Activated T-cell treated with anti-CD3 and anti-CD28 coated beads for 1 hour (primary cell): ENCODE measurements at regions not wholly inside any gene's neighbourhood (a gene's known extent, or its start where the extent isn't known, plus 50 kb on each side); places are given as distances from the start of the nearest gene placed in this dataset.

Source experiments
- DNase-seq: peaks from one replicate; pipeline ENCODE4 v3.0.0-alpha.2; 2020; ENCODE audit warnings: low read depth

DNA sequence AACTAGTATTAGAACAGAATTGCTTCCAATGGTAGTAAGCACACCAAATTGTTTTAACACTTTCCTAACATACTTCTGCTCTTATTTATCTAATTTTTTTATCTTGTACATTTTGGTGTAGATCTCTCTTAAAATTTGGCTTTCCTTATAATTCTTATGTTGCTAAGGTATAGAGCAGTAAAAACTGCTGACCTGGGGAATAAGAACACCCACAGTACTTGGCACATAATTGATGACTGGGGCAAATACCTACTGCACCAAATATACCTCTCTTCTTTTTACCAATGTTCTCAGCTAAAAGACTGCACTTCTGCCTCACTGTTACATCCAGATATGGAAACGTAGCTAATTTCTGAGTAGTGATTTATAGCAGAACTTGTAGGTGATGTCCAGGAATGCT, 642.2 kb downstream of the LIG4 start:
- DNase-seq = no peak

DNA sequence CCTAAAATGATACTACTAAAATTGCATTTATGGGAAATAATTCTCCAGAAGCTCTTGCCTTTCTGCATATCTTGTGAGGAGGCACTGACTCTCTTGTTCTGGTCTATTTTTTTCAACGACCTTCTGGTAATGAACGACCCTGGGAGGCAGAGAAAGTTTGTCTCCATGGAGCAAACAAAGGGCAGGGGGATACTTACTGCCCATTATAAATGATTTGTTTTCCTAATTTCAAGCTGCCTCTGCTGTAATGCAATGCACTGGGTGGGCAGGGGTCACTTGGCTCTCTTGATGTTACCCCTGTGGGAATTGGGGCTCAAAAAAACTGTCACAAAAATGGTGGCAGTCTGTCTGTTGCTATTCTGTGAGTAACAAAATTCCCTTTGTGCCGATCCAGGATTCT, 643.2 kb downstream of the LIG4 start:
- no peak for DNase-seq

DNA sequence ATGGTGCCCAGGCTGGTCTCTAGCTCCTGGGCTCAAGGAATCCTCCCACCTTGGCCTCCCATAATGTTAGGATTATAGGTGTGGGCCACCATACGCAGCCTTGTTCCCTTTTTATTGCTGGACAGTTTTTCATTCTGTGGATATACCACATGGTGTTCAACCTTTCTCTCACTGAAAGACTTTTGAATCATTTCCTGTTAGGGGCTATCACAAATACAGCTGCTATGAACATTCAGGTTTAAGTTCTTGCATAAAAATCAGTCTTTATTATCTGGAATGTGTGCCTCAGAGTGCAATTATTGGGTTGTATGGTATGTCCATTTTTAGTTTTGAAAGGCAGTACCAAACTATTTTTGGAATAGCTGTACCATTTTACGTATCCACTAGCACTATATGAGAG, 647.2 kb downstream of the LIG4 start:
- no peak for DNase-seq

DNA sequence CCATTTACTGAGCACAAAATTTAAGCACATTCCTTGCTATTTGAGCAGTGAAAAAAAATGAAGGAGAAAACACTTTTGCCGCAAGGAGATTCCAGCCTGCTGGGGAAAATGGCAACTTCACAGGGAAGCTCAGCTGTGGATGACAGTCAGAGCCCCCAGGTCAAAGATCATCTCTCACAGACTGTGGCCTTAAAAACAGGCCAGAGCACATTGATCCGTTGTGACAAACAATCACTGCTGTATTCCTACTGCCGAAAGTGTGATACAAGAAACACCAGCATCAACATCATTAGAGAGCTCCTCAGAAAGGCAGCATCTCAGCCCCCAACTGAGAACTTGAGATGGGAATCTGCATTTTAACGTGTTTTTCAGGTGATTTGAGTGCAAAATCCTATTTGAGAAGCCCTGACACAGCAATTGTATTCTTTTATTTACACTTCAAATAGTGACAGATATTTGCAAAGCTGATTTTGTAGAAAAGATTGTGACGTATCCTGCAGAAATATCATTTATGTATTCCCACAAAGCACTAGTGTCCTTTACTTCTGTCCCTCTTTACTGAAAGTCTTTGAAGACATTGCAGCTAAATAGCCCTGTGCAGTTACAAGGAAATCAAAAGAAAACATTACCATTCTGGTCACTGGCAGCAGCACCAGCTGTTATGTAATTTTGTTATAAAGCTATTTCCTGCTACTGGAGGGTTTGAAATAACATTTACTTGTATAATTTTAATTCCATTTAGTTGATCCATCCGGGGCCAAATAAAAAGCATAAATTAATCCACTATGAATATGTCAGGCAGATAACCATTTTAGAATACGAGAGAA, 652.0 kb downstream of the LIG4 start:
- DNase-seq = no peak

DNA sequence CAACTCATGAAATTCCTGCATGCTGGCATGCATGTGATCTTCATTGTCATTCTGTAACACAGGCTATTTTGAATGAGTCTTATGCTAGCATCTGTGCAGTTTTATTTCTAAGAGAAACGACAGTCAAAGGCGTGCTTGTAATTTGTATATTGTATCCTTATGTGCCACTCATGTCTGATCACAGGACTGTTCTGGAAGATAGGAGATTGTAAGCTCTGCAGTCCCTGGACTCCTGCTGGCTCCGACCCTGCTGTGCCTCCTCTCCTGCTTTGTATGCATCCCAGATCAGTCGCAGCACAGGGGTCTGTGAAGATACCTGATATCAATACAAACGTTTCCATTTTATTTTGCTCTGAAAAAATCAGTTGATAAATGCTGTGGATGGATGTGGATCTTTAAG, 653.1 kb downstream of the LIG4 start:
- no peak for DNase-seq

DNA sequence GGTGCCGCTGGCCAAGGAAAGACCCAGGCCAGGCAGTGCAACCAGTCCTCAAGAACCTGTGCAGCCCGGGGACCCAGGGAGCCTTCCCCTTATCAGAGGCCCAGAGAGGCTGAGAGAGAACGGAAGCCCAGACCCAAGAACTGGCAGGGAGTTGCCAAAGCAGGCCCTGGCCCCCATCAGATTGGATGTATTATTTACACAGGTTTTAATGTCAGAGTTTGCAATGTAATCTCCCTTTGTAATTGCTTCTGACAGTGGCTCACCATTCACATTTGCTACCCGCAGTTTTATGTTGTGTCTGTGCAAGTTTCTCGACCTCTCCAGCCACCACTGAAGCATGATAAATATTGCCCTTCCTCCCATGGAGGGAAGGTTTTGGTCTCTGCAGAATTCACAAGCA, 660.9 kb downstream of the LIG4 start:
- no peak for DNase-seq

DNA sequence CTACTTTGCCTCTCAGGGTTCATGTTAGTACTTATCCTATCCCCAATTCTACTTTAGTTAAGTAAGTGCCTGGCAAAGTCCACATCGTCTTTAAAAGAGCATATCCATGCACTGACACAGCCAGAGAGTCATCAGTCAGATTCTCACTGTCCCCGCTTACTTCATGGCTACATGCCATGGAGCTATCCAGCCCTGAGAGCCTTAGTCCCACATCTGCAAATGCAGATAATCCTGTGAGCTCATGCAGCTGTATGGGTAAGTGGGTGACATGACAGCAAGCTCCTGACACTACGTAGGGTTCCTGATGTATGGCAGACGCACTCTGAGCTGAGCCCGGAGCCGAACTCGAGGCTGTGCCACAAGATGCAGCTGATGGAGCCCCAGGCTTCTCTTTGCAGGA, 661.5 kb downstream of the LIG4 start:
- DNase-seq = no peak

DNA sequence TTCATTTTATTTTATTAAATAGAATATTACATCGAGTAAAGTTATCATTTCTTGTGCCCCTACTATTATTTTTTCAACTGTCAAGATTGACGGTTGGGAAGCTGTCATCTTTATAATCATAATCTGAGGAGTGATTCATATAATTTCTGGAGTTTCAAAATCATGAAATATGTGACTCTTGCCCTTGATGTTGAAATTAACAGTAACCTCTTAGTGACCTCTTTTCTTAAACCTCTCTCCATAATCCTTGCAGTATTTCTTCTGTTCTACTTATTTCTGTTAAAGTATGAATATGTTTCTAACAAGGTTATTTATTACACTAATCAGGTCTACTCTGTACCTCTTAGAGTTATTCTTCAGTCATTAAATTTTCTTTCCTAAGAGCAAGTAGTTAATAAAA, 663.8 kb downstream of the LIG4 start:
- DNase-seq = no peak

DNA sequence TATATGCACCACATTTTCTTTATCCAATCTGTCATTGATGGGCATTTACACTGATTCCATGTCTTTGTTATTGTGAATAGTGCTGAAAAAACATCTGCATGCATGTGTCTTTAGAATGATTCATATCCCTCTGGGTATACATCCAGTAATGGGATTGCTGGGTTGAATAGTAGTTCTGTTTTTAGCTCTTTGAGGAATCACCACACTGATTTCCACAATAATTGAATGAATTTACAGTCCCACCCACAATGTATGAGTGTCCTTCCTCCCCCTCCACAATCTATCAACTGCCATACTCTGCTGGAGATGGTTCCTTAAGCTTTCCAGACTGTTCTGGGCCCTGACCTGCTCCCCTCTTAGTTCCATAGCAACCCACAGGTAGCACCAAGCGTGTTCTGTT, 667.0 kb downstream of the LIG4 start:
- DNase-seq = no peak

DNA sequence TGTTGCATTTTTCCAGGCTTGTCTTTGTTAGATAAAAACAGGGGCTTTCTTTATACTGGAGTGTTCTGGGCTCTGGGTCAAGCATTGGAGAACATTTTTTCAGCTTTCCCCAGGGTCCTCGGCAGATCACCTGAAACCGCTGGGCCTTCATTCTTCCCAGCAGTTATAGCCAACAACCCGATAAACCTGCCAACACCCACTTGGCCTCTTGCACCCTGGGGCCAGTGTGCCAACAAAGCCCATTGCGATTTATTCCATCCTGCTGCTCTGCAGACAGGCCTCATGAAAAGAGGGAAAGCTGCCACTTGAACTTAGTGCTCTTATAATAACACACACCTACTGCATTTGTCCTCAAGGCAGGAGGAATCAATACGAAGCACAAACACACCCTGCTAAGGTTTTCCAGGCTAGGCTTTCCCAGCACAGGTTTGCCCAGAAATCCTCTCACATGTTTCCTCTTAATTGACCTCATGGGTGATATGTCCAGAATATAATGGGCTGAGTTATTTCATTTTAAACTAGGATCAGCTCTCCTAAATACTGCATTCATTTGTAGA, 669.3 kb downstream of the LIG4 start:
- DNase-seq = no peak

DNA sequence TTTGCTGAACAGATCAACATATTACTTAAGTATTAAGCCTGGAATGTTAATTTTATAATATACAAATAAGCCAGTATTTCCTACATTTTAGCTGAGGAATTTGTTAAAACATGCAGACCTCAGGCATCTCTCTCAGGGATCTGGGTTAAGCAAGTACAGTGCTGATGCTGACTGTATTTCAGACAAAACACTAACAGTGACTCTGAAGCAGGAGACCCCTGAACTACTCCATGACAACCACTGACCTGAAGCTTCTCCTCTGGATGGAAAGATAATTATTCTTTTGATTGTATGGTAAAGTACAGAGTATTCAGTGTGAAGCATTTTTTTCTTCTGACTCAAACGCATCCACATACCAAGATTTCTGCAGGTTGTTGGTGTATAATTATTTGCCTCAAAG, 680.8 kb downstream of the LIG4 start:
- no peak for DNase-seq

DNA sequence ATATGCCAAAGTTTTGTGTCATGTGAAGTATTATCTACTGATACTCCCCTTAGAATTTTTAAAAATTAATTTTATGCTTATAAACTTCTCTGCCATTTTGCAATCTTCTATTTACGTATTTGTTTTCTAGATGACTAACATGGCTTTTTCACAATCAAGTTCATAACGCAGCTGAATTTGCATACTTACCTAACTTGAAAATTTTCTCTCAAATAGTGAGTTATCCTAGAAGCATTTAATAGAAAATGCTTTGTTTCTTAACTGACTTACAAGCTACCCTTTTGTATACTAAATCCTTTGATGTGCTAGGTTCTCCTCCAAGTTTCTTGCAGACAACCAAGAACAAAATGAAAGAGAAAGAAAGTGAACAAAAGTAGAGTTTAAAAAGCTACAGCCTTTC, 683.5 kb downstream of the LIG4 start:
- DNase-seq = no peak

DNA sequence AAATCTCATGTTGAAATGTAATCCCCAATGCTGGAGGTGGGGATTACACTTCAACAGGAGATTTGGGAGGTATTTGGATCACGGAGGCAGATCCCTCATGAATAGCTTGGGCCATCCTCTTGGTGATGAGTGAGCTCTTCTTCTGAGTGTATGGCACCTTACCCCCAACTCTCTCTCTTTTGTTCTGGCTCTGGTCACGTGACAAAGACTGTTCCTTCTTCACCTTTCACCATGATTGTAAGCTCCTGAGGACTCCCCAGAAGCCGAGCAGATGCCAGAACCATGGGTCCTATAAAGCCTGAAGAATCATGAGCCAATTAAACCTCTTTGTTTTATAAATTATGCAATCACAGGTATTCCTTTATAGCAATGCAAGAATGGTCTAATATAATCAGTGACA, 684.2 kb downstream of the LIG4 start:
- DNase-seq = no peak

DNA sequence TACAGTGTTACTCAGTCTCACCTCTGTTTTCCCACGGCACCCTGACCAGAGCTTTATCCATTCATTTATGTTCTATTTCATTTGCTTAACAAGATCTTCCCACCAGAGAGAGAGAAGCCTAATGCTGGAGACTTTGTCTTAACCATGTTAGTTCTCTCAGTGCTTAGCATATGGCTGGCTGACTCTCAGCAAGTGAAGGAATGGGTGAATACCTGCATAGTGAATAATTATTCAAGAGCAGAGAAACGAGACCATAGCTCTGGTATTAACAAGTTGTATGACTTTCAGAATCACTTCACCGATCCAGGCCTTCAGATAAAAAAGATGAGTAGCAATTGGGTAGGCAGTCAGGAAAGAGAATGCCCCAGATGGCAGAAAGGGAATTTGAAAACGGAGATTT, 686.3 kb downstream of the LIG4 start:
- no peak for DNase-seq

DNA sequence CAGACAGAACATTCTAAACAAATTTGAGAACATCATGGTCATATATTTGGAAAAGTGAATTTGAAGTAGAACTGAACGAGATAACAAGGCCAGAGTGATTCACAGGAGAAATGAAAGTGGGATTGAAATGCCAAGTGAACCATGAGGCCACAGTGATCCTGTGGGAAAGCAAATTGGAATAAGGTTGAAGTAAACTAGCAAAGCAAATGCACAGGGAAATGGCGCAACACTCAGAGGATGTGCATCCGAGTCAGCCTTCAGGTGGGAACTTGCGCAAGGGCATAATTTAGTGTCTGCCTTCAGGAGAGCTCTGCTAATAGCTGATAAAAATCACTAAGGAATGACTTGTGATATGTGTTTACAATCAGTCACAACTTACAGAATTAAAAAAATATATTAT, 696.6 kb downstream of the LIG4 start:
- no peak for DNase-seq

DNA sequence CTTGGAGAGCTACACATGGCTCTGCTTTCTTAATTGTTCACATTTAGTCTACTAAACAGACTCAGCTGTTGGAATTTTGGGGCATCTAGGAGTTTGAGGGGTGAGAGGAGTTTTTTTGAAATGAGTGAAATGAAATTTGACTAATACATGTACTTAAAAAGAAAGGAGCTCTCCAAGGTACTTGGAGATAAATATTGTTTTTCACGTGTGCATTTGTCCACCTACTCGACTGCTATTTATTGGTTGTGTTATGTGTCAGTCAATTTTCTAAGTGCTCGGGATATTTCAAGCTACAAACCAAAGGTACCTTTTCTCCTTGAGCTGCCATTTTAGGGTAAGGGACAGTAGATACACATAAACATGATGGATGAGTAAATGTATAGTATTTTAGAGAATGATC, 697.0 kb downstream of the LIG4 start:
- no peak for DNase-seq

DNA sequence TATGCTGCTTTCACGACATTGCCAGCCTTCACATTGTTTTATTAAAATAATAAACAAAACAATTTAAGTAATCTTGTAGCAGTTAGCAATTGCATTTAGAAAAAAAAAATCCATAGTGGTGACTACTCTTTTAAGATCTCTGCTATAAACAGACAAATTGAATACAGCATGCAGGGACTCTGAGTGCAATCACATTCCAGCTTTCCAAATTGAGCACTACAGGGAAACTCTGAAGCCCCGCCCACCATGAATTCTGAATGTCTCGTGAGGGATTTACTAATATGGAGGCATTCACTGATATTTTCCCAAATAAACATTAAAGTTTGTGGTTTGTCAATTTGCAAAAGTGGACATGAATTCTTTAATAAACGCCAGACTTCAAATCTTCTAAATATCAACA, 698.8 kb downstream of the LIG4 start:
- no peak for DNase-seq

DNA sequence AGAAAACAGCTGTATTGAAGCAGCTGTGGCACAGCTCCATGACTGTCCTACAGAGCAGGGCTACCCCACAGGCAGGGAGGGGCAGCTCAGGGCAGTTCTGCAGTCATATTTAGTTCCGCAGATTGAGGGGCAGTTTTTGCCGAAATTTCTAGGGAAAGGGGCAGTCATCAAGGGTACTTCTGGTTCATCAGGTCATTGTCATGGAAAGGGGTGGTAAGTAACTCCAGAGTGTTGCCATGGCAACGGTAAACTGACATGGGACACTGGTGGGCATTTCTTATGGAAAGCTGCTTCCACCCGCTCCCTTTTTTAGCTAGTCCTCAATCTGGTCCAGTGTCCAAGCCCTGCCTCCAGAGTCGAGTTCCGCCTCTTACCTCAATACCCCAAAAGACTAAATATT, 702.8 kb downstream of the LIG4 start:
- no peak for DNase-seq

DNA sequence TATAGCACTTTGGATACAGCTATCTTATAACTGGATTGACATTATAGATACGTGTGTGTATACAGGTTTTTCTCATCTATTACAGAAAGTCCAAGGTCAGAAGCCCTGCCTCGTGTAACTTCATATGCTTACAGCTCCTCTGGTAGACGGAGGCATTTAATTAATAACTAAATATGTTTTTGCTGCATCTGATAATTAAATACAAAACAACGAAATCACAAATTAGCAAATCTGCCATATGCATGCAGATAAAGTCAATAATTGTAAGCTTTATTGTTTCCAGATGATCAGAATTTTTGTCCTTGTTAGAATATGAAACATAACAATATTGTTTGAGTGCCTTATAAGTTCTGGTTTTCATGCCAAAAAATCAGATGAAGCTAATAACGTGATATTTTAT, 717.7 kb downstream of the LIG4 start:
- no peak for DNase-seq

DNA sequence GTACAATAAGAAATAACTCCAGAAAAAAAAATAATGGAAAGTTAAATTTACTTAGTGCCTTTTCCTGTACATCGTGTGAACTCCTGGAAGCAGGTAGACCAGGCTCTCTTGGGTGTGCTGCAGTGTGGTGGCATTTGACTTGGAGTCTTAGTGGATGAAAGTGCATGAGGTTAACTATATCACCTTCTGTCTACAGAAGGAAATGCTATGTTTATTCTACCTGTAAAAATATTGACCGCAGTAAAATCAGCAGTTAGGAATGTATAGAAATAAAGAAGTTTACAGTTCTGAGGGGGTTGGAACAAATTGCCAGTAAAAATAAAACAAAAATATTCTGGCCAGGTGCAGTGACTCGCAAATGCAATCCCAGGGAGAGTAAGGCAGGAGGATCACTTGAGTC, 722.1 kb downstream of the LIG4 start:
- DNase-seq = no peak

DNA sequence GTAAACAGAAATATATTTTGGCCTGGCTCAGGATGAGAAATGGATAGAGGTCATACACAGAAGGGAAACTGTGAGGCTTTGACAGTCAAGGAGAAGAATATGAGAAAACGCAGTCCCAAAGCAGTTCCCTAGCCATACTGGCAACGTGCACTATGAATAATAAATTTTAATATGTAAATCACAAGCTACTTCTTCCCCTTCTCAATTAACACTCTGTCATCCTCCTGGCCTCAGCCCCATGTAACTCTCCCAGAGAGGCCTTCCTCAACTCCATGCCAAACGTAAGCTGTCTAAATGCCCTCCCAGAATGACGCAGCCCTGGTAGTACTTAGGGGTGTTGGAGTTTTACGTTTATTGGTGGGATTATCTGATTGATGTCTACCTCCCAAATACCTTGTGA, 732.6 kb downstream of the LIG4 start:
- DNase-seq = no peak

DNA sequence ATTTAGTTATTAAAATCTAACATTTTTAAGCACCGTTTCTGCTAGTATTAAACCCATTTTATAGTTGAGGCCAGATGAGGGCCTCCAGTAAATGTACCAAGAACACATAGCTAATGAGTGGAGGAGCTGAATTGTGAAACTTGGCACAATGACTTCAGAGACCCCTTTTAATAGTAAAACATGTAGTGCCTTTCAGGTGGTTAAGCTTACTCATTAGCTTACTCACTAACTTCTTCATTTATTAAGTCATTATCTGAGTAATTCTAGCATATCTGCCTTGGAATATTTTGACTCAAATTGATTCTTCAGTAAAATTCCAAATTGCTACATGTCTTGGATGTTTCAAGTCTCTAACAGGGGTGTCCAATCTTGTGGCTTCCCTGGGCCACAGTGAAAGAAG, 735.2 kb downstream of the LIG4 start:
- no peak for DNase-seq

DNA sequence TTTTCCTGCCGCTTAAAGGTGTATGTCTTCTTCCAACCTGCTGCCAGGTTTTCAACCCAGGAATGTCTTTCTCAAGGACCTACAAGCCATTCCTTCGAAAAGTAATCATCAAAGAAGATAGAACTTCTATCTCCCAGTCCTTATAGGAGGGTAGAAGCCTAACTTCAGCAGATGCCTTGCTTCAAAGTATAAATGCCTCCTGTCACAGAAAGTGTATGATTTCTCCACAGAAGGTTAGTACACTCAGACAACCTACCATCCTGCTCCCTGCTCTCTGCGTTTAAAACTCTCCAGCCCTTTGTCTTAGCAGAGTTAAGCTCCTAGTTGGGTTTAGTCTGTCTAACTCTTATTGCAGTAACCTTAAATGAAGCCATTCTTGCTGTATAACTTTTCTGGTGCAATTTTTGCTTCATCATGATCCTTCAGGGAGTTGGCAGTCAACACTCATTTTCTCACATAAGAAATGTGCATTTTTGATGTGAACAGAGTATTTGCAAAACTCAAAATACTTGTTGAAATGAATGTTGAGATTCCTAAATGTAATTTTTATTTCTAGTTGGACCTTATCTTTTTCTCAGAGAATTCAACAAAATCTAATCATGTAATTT, 737.5 kb downstream of the LIG4 start:
- DNase-seq = no peak
